HG03095 (cell line): ENCODE measurements at regions not wholly inside any gene's neighbourhood (a gene's known extent, or its start where the extent isn't known, plus 50 kb on each side); places are given as distances from the start of the nearest gene placed in this dataset.
"Not testable (repeated sequence)": the region's sequence is repeated elsewhere in the genome, so short reads cannot be mapped to it uniquely, and the experiment has no call there.

Experiments
- ATAC-seq: cut with Tn5 transposase; IDR thresholded peaks from one replicate; pipeline ENCODE4 v1.9.1; 2021; ENCODE audit warnings: moderate library complexity; ENCODE audit not compliant: unreplicated experiment

GRCh38 chr15:69668039-69668705 is 215.6 kb downstream of the RPLP1 start:
- ATAC-seq = no peak

- peak; percentile 37 for ATAC-seq
Observed at GRCh38 chr15:69668963-69669362, 216.3 kb downstream of the RPLP1 start.

GRCh38 chr15:69669446-69669845 is 216.8 kb downstream of the RPLP1 start:
- no peak for ATAC-seq

GRCh38 chr15:69673291-69673881 is 220.8 kb downstream of the RPLP1 start:
- no peak for ATAC-seq

- no peak for ATAC-seq
Observed at GRCh38 chr15:69675731-69676130, 223.1 kb downstream of the RPLP1 start.

- peak; percentile 52 for ATAC-seq
Observed at GRCh38 chr15:69677403-69677802, 224.8 kb downstream of the RPLP1 start.

GRCh38 chr15:69679623-69680228 is 227.1 kb downstream of the RPLP1 start:
- peak; percentile 86 for ATAC-seq

- not testable (repeated sequence) for ATAC-seq
Observed at GRCh38 chr15:69684823-69685222, 232.2 kb downstream of the RPLP1 start.

GRCh38 chr15:69685512-69686452 is 233.2 kb downstream of the RPLP1 start:
- no peak for ATAC-seq

GRCh38 chr15:69686626-69687025 is 234.0 kb downstream of the RPLP1 start:
- ATAC-seq = no peak

GRCh38 chr15:69689133-69689532 is 236.5 kb downstream of the RPLP1 start:
- ATAC-seq = no peak

- no peak for ATAC-seq
Observed at GRCh38 chr15:69691307-69692015, 238.8 kb downstream of the RPLP1 start.

GRCh38 chr15:69692342-69692741 is 239.7 kb downstream of the RPLP1 start:
- no peak for ATAC-seq

GRCh38 chr15:69693059-69693458 is 240.4 kb downstream of the RPLP1 start:
- no peak for ATAC-seq

GRCh38 chr15:69696946-69697345 is 244.3 kb downstream of the RPLP1 start:
- ATAC-seq = no peak

GRCh38 chr15:69697916-69698315 is 245.3 kb downstream of the RPLP1 start:
- no peak for ATAC-seq

- no peak for ATAC-seq
Observed at GRCh38 chr15:69699096-69699495, 246.5 kb downstream of the RPLP1 start.

GRCh38 chr15:69700380-69700779 is 247.8 kb downstream of the RPLP1 start:
- no peak for ATAC-seq

- ATAC-seq = no peak
Observed at GRCh38 chr15:69701198-69701597, 248.6 kb downstream of the RPLP1 start.

GRCh38 chr15:69703532-69704187 is 251.0 kb downstream of the RPLP1 start:
- ATAC-seq = no peak
